HG03457 (cell line): ENCODE measurements at regions not wholly inside any gene's neighbourhood (a gene's known extent, or its start where the extent isn't known, plus 50 kb on each side); places are given as distances from the start of the nearest gene placed in this dataset.
"Not testable (repeated sequence)": the region's sequence is repeated elsewhere in the genome, so short reads cannot be mapped to it uniquely, and the experiment has no call there.

Experiments
- ATAC-seq: cut with Tn5 transposase; IDR thresholded peaks from one replicate; pipeline ENCODE4 v1.9.1; 2021; ENCODE audit warnings: moderate number of reproducible peaks; ENCODE audit not compliant: unreplicated experiment

- ATAC-seq: no peak
Observed at GRCh38 chr13:50518131-50518530, 325.4 kb downstream of the DLEU7 start.

GRCh38 chr13:50518781-50519201 is 324.7 kb downstream of the DLEU7 start:
- no peak for ATAC-seq

GRCh38 chr13:50519866-50520265 is 323.6 kb downstream of the DLEU7 start:
- no peak for ATAC-seq

GRCh38 chr13:50521006-50521830 is 322.3 kb downstream of the DLEU7 start:
- ATAC-seq: no peak

- no peak for ATAC-seq
Observed at GRCh38 chr13:50521831-50522149, 321.7 kb downstream of the DLEU7 start.

GRCh38 chr13:50522506-50522905 is 321.0 kb downstream of the DLEU7 start:
- no peak for ATAC-seq

GRCh38 chr13:50523307-50523706 is 320.2 kb downstream of the DLEU7 start:
- no peak for ATAC-seq

DNA sequence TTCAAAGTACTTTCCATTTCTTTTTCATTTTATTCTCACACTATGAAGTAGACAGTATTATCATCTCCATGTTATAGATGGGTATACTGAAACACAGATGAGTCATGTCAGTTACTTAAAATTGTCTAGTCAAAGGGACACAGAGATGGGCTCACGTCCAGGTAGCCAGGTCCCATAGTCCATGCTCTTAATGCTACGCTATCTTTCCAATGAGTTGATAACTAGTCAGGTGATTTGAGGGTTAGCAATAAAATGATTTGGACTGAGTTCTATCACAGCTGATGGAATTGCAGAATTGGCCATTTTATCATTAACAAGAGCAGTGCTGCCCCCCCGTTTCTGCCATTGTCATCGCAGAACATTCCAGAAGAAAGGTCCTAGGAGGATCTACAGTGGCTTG is 318.9 kb downstream of the DLEU7 start:
- no peak for ATAC-seq

GRCh38 chr13:50526661-50527071 is 316.8 kb downstream of the DLEU7 start:
- no peak for ATAC-seq

GRCh38 chr13:50527188-50527587 is 316.3 kb downstream of the DLEU7 start:
- ATAC-seq: no peak

DNA sequence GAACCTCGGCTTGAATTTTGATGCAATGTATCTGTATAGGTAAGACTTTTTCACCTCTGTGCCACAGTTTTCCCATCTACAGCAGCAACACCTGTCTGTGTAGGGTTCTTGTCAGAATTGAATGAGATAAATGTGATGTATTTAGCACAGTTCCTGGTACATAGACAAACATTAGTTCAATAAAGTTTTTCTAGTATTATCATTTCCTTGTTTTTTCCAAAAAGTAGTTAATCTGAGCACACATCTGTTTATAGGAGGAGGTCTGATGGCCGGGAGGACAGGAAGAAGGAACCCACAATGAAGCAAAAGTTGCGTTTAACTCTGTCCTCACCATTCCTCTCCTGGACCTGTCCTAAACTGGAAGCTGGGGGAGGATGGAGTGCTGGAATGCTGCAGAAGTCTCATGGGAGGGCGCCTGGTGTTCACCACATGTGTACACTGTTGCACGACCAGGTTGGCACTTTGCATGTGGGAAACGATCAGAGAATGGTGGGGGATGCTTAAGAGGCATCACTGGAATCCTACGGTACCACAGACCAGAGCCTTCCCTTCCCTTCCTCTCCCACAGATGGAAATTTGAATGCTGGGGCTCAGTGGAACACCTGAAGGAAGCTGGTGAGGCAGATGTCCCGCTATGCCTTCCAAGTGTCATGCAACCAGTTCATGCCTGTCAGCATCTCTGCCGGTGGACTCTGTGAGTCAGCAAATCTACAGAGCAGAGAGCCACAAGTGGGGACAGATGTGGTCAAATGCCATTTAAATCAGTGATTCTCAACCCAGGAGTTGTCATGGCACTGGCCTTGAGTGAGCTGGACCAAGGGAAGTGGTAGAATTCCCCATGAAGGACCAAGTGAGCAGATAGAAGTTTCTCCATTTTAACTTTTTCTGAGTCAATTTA is 315.6 kb downstream of the DLEU7 start:
- ATAC-seq: no peak

DNA sequence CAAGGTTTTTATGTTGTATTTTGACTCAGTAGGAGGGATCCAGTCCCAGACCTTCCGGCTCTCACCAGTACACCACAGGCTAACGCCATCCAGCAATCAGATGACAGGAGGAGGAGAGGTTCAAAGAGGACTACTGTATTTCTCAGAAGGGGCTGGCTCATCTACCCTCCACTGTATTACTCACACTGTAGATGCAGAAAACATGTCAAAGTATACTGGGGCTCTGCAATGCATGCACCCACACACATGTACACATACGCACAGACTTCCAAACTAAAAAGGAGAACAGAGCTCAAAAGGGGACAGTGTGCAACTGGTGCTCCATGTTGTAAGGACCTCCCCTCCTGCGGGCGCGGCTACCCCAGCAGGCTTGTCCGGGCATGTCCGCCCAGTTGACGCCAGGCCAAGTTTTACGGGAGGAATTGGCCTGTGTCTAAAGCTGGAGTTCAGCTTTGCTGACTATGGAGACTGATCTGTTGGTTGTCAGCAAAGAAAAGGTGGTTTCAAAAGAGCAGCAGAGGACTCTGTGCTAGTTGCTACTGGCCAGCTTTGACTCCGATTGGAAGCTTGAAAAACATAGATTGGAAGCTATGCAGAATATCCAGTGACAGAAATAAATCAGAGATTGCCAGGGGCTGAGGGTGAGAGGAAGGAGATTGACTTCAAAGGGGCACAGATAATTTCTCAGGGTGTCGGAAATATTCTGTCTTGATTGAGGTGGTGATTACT is 314.2 kb downstream of the DLEU7 start:
- no peak for ATAC-seq

- ATAC-seq: no peak
Observed at GRCh38 chr13:50531917-50532899, 311.3 kb downstream of the DLEU7 start.

- no peak for ATAC-seq
Observed at GRCh38 chr13:50535050-50535449, 308.4 kb downstream of the DLEU7 start.

DNA sequence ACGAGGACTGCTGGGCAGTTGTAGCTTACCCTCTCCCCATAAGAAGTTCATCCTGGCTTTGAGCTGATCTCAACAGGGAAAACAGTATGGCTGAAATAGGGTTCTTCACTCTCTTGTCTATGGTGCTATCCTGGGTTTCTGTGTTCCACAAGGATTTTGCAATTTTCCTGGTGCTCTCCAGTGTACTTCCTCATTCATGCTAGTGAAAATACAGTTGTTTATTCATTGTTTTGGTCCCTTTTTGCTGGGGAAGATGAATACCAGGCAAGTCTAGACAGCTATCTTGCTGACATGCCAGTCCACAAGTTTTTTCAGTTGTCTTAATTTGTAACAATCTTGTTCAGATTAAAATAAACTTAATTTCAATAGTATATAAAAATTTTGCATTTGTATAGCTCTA is 306.5 kb downstream of the DLEU7 start:
- ATAC-seq: no peak

GRCh38 chr13:50539791-50540530 is 303.5 kb downstream of the DLEU7 start:
- no peak for ATAC-seq

- ATAC-seq: no peak
Observed at GRCh38 chr13:50543141-50543540, 300.4 kb downstream of the DLEU7 start.

DNA sequence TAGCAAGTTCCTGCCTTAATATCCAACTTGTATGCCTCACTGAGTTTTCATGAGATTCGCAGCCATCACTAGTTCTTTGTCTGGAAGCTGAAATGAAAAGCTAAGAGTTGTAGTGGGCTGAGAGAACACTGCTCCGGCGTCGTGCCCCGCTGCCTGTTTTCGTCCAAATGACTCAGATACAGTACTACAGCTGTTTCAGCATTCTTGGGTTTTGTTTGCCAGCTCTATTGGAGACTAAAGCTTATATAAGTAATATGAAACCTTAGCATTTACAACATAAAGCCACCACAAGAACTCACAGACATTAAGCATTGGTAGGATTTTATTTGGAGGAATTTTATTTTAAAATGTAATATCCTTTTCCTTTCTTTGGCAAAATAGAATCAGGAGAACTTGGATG is 299.7 kb downstream of the DLEU7 start:
- ATAC-seq: no peak

GRCh38 chr13:50544211-50544610 is 299.3 kb downstream of the DLEU7 start:
- ATAC-seq: no peak

DNA sequence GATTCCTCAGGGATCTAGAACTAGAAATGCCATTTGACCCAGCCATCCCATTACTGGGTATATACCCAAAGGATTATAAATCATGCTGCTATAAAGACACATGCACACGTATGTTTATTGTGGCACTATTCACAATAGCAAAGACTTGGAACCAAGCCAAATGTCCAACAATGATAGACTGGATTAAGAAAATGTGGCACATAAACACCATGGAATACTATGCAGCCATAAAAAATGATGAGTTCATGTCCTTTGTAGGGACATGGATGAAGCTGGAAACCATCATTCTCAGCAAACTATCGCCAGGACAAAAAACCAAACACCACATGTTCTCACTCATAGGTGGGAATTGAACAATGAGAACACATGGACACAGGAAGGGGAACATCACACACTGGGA is 296.3 kb downstream of the DLEU7 start:
- not testable (repeated sequence) for ATAC-seq
